Natural killer cell (primary cell): ENCODE measurements at regions not wholly inside any gene's neighbourhood (a gene's known extent, or its start where the extent isn't known, plus 50 kb on each side); places are given as distances from the start of the nearest gene placed in this dataset.

Experiments
- ATAC-seq, 3 donors: fragments of 150-1000 bp in 2 of 3; fragments of 200-7000 bp in 1 of 3; cut with Tn5 transposase; 1 replicate in 1 of 3; 2 replicates in 2 of 3; pipeline ENCODE4 v1.10.0; 2021; ENCODE audit warnings: mild to moderate bottlenecking in 2 of 3, moderate library complexity in 2 of 3
- DNase-seq, 2 donors: peaks; one replicate each; pipeline versions ENCODE4 v3.0.0 to v3.0.0-alpha.2; 2013 to 2021; ENCODE audit warnings: mixed read lengths in 1 of 2
- H3K27ac ChIP-seq: one replicate; pipeline ENCODE4 v1.5.1; 2013; ENCODE audit warnings: mild to moderate bottlenecking, low read length
- H3K27me3 ChIP-seq: one replicate; pipeline ENCODE4 v1.6.1; 2013; ENCODE audit warnings: low read length; ENCODE audit not compliant: control insufficient read depth, insufficient read depth
- H3K36me3 ChIP-seq: one replicate; pipeline ENCODE4 v1.6.1; 2013; ENCODE audit warnings: low read length; ENCODE audit not compliant: control insufficient read depth, insufficient read depth
- H3K4me1 ChIP-seq: one replicate; pipeline ENCODE4 v1.6.1; 2013; ENCODE audit warnings: low read length; ENCODE audit not compliant: control insufficient read depth, insufficient read depth
- H3K4me3 ChIP-seq: one replicate; pipeline ENCODE4 v1.5.1; 2013; ENCODE audit warnings: low read length
- H3K9me3 ChIP-seq: one replicate; pipeline ENCODE4 v1.6.1; 2013; ENCODE audit warnings: low read length; ENCODE audit not compliant: control insufficient read depth, insufficient read depth
- H3K27ac Mint-ChIP-seq, 2 donors: one replicate each; pipeline ENCODE4 v1.8.0; 2022; ENCODE audit warnings: mild to moderate bottlenecking in 2 of 2, mixed read lengths in 2 of 2, moderate library complexity in 1 of 2
- H3K27me3 Mint-ChIP-seq, 2 donors: one replicate each; pipeline ENCODE4 v1.8.0; 2022; ENCODE audit warnings: low read depth in 2 of 2, mixed read lengths in 2 of 2
- H3K36me3 Mint-ChIP-seq: one replicate; pipeline ENCODE4 v1.8.0; 2022; ENCODE audit warnings: mixed read lengths
- H3K4me1 Mint-ChIP-seq, 2 donors: one replicate each; pipeline ENCODE4 v1.8.0; 2022; ENCODE audit warnings: mixed read lengths in 2 of 2
- H3K4me3 Mint-ChIP-seq: one replicate; pipeline ENCODE4 v1.8.0; 2022; ENCODE audit warnings: mild to moderate bottlenecking, moderate library complexity, mixed read lengths
- H3K9me3 Mint-ChIP-seq, 2 donors: one replicate each; pipeline ENCODE4 v1.8.0; 2022; ENCODE audit warnings: mixed read lengths in 2 of 2
- CTCF ChIP-seq: fragments of 200-600 bp; IDR thresholded peaks from one replicate; pipeline ENCODE4 v1.8.0; 2022; ENCODE audit warnings: antibody characterized with exemption
- WGBS: methylation state at CpG from one replicate; pipeline ENCODE4 v1.1.7; 2013; ENCODE audit warnings: missing lambda C conversion rate; ENCODE audit not compliant: insufficient coverage; 5-methylcytosine and 5-hydroxymethylcytosine counted together
- intact Hi-C: fragments of 100-400 bp; cut with micrococcal nuclease; formaldehyde crosslinking; loops from one replicate; pipeline ENCODE4 v1.14.2; 2022

- Histone ChIP-seq H3K27ac (no peak overlapping the region), H3K9me3 (no peaks in the 10 kb centered on the region), H3K36me3 (no peaks in the 10 kb centered on the region), H3K27me3 (no peaks in the 10 kb centered on the region), H3K4me1 (no peaks in the 10 kb centered on the region), H3K4me3 (no peak overlapping the region)
- H3K27me3 Mint-ChIP-seq: peaks cover 15 to 36% of the 10 kb centered on the region in 2 donors
- WGBS: no CpG with 5 or more reads among the region's 2 CpGs
- no peaks in the 10 kb centered on the region for H3K9me3 Mint-ChIP-seq
- peaks cover 6% of the 10 kb centered on the region for H3K36me3 Mint-ChIP-seq
- no peak for ATAC-seq
- DNase-seq: no peak
- intact Hi-C loops: no loop called here
- peaks cover 0 to 5% of the 10 kb centered on the region in 2 donors for H3K4me1 Mint-ChIP-seq
- H3K4me3 Mint-ChIP-seq: no peak overlapping the region
- TF ChIP-seq CTCF: no peak
- no peak overlapping the region for H3K27ac Mint-ChIP-seq
Measured at GRCh38 chr12:11573880-11574279, 75.6 kb upstream of the ETV6 start.

- no peak overlapping the region for H3K27ac Mint-ChIP-seq
- ATAC-seq (peak; percentile 21 to 57 (median 37)), DNase-seq (peak in 1 of 2 donors; percentile 9)
- 94% methylated on average over 1 of the region's 1 CpG for whole genome bisulfite sequencing
- peaks cover 0 to 5% of the 10 kb centered on the region in 2 donors for H3K4me1 Mint-ChIP-seq
- Histone ChIP-seq H3K4me1 (no peaks in the 10 kb centered on the region), H3K9me3 (no peaks in the 10 kb centered on the region), H3K4me3 (no peak overlapping the region), H3K36me3 (no peaks in the 10 kb centered on the region), H3K27ac (no peak overlapping the region), H3K27me3 (no peaks in the 10 kb centered on the region)
- H3K36me3 Mint-ChIP-seq: peaks cover 6% of the 10 kb centered on the region
- peaks cover 18 to 32% of the 10 kb centered on the region in 2 donors for H3K27me3 Mint-ChIP-seq
- H3K4me3 Mint-ChIP-seq: no peak overlapping the region
- intact Hi-C loops: no loop called here
- no peaks in the 10 kb centered on the region for H3K9me3 Mint-ChIP-seq
- TF ChIP-seq CTCF: no peak
Measured at GRCh38 chr12:11576104-11576503, 73.4 kb upstream of the ETV6 start.

GRCh38 chr12:11577658-11578260 lies 71.7 kb upstream of the ETV6 start:
- Mint-ChIP-seq H3K27ac (no peak overlapping the region), H3K36me3 (peaks cover 6% of the 10 kb centered on the region), H3K27me3 (peaks cover 14 to 30% of the 10 kb centered on the region in 2 donors), H3K4me1 (peaks cover 0 to 5% of the 10 kb centered on the region in 2 donors), H3K9me3 (no peaks in the 10 kb centered on the region), H3K4me3 (no peak overlapping the region)
- no peak for TF ChIP-seq CTCF
- WGBS: 88% methylated on average over 3 of the region's 4 CpGs
- no peak for DNase-seq
- Histone ChIP-seq H3K27ac (no peak overlapping the region), H3K9me3 (no peaks in the 10 kb centered on the region), H3K27me3 (no peaks in the 10 kb centered on the region), H3K4me1 (no peaks in the 10 kb centered on the region), H3K36me3 (no peaks in the 10 kb centered on the region), H3K4me3 (no peak overlapping the region)
- intact Hi-C loops: no loop called here
- no peak for ATAC-seq

- ATAC-seq (no peak), DNase-seq (no peak)
- no peaks in the 10 kb centered on the region for H3K9me3 Mint-ChIP-seq
- Histone ChIP-seq H3K36me3 (no peaks in the 10 kb centered on the region), H3K27me3 (no peaks in the 10 kb centered on the region), H3K27ac (no peak overlapping the region), H3K4me1 (no peaks in the 10 kb centered on the region), H3K4me3 (no peak overlapping the region), H3K9me3 (no peaks in the 10 kb centered on the region)
- peaks cover 6% of the 10 kb centered on the region for H3K36me3 Mint-ChIP-seq
- no peak for TF ChIP-seq CTCF
- no peak overlapping the region for H3K4me3 Mint-ChIP-seq
- H3K4me1 Mint-ChIP-seq: peaks cover 0 to 5% of the 10 kb centered on the region in 2 donors
- peaks cover 17 to 37% of the 10 kb centered on the region in 2 donors for H3K27me3 Mint-ChIP-seq
- 41% methylated on average over 3 of the region's 3 CpGs for WGBS
- H3K27ac Mint-ChIP-seq: no peak overlapping the region
- intact Hi-C loops: no loop called here
Measured at GRCh38 chr12:11578461-11578993, 70.9 kb upstream of the ETV6 start.
